Hepatocyte (in vitro differentiated cells): ENCODE measurements at regions not wholly inside any gene's neighbourhood (a gene's known extent, or its start where the extent isn't known, plus 50 kb on each side); places are given as distances from the start of the nearest gene placed in this dataset.

Experiments used
- DNase-seq: peaks from one replicate; pipeline ENCODE4 v3.0.0-alpha.2; 2016; ENCODE audit warnings: low spot score
- H2AFZ ChIP-seq: fragments of 200-600 bp; sonication (generic); 2 replicates; pipeline ENCODE4 v1.6.0; 2016; ENCODE audit warnings: antibody characterized with exemption, mild to moderate bottlenecking
- H3K27ac ChIP-seq: fragments of 200-600 bp; sonication (generic); 2 replicates; pipeline ENCODE4 v1.5.1; 2016; ENCODE audit warnings: mild to moderate bottlenecking
- H3K27me3 ChIP-seq: fragments of 200-600 bp; sonication (generic); 2 replicates; pipeline ENCODE4 v1.6.1; 2016
- H3K36me3 ChIP-seq: fragments of 200-600 bp; sonication (generic); replicated peaks from 2 replicates; pipeline ENCODE4 v1.5.1; 2016; ENCODE audit warnings: low read depth; ENCODE audit not compliant: insufficient read depth
- H3K4me1 ChIP-seq: fragments of 200-600 bp; sonication (generic); 2 replicates; pipeline ENCODE4 v1.5.1; 2016; ENCODE audit warnings: mild to moderate bottlenecking, moderate library complexity; ENCODE audit not compliant: insufficient read depth
- H3K4me2 ChIP-seq: fragments of 200-600 bp; sonication (generic); 2 replicates; pipeline ENCODE4 v1.6.0; 2016
- H3K4me3 ChIP-seq: fragments of 200-600 bp; sonication (generic); 2 replicates; pipeline ENCODE4 v1.5.1; 2016; ENCODE audit warnings: mild to moderate bottlenecking
- H3K79me2 ChIP-seq: fragments of 200-600 bp; sonication (generic); 2 replicates; pipeline ENCODE4 v1.6.0; 2017; ENCODE audit warnings: mild to moderate bottlenecking
- H3K9me2 ChIP-seq: fragments of 200-600 bp; sonication (generic); replicated peaks from 2 replicates; pipeline ENCODE4 v1.6.0; 2017; ENCODE audit warnings: mild to moderate bottlenecking; ENCODE audit not compliant: insufficient read depth
- H3K9me3 ChIP-seq: fragments of 200-600 bp; sonication (generic); 2 replicates; pipeline ENCODE4 v1.5.1; 2016; ENCODE audit warnings: low read depth, mild to moderate bottlenecking
- H4K20me1 ChIP-seq: fragments of 200-600 bp; sonication (generic); 2 replicates; pipeline ENCODE4 v1.6.0; 2016; ENCODE audit warnings: mild to moderate bottlenecking; ENCODE audit not compliant: insufficient read depth, poor library complexity, severe bottlenecking
- EZH2 ChIP-seq: fragments of 200-600 bp; sonication (generic); IDR thresholded peaks from 2 replicates; pipeline ENCODE4 v1.6.1; 2016; ENCODE audit warnings: antibody characterized with exemption, mild to moderate bottlenecking, borderline replicate concordance
- EZH2phosphoT487 ChIP-seq: fragments of 200-600 bp; sonication (generic); IDR thresholded peaks from one replicate; pipeline ENCODE4 v1.6.1; 2018; ENCODE audit warnings: antibody characterized with exemption, mild to moderate bottlenecking, low read depth, moderate library complexity; ENCODE audit not compliant: unreplicated experiment, severe bottlenecking
- WGBS: methylation state at CpG from one replicate; pipeline ENCODE4 v1.1.6; 2016; ENCODE audit warnings: low lambda C conversion rate; ENCODE audit errors: missing lambda C conversion rate; 5-methylcytosine and 5-hydroxymethylcytosine counted together
- TF ChIP-seq, protein P1 (sequence below): fragments of 200-600 bp; sonication (generic); IDR thresholded peaks from 2 replicates; pipeline ENCODE4 v1.5.1; 2016; ENCODE audit warnings: antibody characterized with exemption, mild to moderate bottlenecking; ENCODE audit not compliant: poor library complexity

DNA sequence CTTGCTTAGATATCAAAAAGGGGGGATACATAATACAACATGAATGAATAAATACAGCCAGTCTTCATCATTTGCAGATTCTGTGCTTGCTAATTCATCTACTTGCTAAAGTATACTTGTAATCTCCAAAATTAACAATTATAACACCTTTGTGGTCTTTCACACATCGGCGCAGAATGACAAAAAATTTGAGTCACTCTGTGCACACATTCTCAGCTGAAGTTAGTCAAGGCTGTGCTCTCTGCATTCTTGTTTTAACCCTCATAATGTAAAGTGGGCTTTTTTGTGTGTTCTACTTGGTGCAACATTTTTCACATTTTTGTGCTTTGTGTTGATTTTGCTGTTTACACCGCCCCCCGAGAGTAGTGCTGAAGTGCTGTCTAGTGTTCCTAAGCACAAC is 65.8 kb upstream of the GPRIN3 start:
- Histone ChIP-seq H3K9me3 (no peaks in the 10 kb centered on the region), H3K9me2 (no peaks in the 10 kb centered on the region), H3K27me3 (no peaks in the 10 kb centered on the region), H3K4me1 (no peaks in the 10 kb centered on the region), H3K79me2 (no peaks in the 10 kb centered on the region), H3K36me3 (no peaks in the 10 kb centered on the region), H3K27ac (no peak overlapping the region), H2AFZ (no peak overlapping the region), H3K4me3 (no peak overlapping the region), H3K4me2 (no peak overlapping the region), H4K20me1 (no peaks in the 10 kb centered on the region)
- TF ChIP-seq EZH2 (no peak), EZH2phosphoT487 (no peak)
- TF ChIP-seq, protein P1, sequence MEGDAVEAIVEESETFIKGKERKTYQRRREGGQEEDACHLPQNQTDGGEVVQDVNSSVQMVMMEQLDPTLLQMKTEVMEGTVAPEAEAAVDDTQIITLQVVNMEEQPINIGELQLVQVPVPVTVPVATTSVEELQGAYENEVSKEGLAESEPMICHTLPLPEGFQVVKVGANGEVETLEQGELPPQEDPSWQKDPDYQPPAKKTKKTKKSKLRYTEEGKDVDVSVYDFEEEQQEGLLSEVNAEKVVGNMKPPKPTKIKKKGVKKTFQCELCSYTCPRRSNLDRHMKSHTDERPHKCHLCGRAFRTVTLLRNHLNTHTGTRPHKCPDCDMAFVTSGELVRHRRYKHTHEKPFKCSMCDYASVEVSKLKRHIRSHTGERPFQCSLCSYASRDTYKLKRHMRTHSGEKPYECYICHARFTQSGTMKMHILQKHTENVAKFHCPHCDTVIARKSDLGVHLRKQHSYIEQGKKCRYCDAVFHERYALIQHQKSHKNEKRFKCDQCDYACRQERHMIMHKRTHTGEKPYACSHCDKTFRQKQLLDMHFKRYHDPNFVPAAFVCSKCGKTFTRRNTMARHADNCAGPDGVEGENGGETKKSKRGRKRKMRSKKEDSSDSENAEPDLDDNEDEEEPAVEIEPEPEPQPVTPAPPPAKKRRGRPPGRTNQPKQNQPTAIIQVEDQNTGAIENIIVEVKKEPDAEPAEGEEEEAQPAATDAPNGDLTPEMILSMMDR: no peak
- DNase-seq: no peak
- WGBS: 85% methylated on average over 4 of the region's 4 CpGs

- Histone ChIP-seq H4K20me1 (no peaks in the 10 kb centered on the region), H3K4me2 (no peak overlapping the region), H3K4me3 (no peak overlapping the region), H3K4me1 (no peaks in the 10 kb centered on the region), H3K9me2 (no peaks in the 10 kb centered on the region), H3K27ac (no peak overlapping the region), H3K9me3 (no peaks in the 10 kb centered on the region), H3K36me3 (no peaks in the 10 kb centered on the region), H3K27me3 (no peaks in the 10 kb centered on the region), H3K79me2 (no peaks in the 10 kb centered on the region), H2AFZ (no peak overlapping the region)
- TF ChIP-seq, protein P1: no peak
- TF ChIP-seq EZH2: no peak
- TF ChIP-seq EZH2phosphoT487: no peak
- WGBS: 91% methylated on average over 3 of the region's 3 CpGs
- no peak for DNase-seq
These were observed 64.0 kb upstream of the GPRIN3 start for GRCh38 chr4:89371614-89372013.

GRCh38 chr4:89369581-89369980 is 62.0 kb upstream of the GPRIN3 start:
- Histone ChIP-seq H4K20me1 (no peaks in the 10 kb centered on the region), H3K79me2 (no peaks in the 10 kb centered on the region), H3K27me3 (no peaks in the 10 kb centered on the region), H3K9me2 (no peaks in the 10 kb centered on the region), H3K36me3 (no peaks in the 10 kb centered on the region), H3K4me1 (no peaks in the 10 kb centered on the region), H3K9me3 (no peaks in the 10 kb centered on the region), H3K4me2 (no peak overlapping the region), H3K4me3 (no peak overlapping the region), H2AFZ (no peak overlapping the region), H3K27ac (no peak overlapping the region)
- WGBS: 60% methylated on average over 2 of the region's 2 CpGs
- no peak for DNase-seq
- TF ChIP-seq EZH2phosphoT487: no peak
- TF ChIP-seq, protein P1: no peak
- no peak for TF ChIP-seq EZH2

- H3K4me2 ChIP-seq: no peak overlapping the region
These were observed 61.3 kb upstream of the GPRIN3 start for GRCh38 chr4:89368861-89369260.

More at GRCh38 chr4:89368861-89369260, 61.3 kb upstream of the GPRIN3 start:
- Histone ChIP-seq H3K27ac (no peak overlapping the region), H3K27me3 (no peaks in the 10 kb centered on the region), H2AFZ (no peak overlapping the region), H4K20me1 (no peaks in the 10 kb centered on the region), H3K4me3 (no peak overlapping the region), H3K9me3 (no peaks in the 10 kb centered on the region), H3K79me2 (no peaks in the 10 kb centered on the region), H3K4me1 (no peaks in the 10 kb centered on the region), H3K9me2 (no peaks in the 10 kb centered on the region), H3K36me3 (no peaks in the 10 kb centered on the region)
- DNase-seq: no peak
- 62% methylated on average over 2 of the region's 2 CpGs for whole genome bisulfite sequencing
- TF ChIP-seq EZH2phosphoT487: no peak
- TF ChIP-seq, protein P1: no peak
- no peak for TF ChIP-seq EZH2
